Neural progenitor cell (in vitro differentiated cells): ENCODE measurements at regions not wholly inside any gene's neighbourhood (a gene's known extent, or its start where the extent isn't known, plus 50 kb on each side); places are given as distances from the start of the nearest gene placed in this dataset.

Experiments
- DNase-seq: peaks from one replicate; pipeline ENCODE4 v3.0.0-alpha.2; 2016; ENCODE audit warnings: low spot score
- H2AFZ ChIP-seq: fragments of 200-600 bp; sonication (generic); replicated peaks from 2 replicates; pipeline ENCODE4 v1.6.1; 2016; ENCODE audit warnings: antibody characterized with exemption
- H3F3A ChIP-seq: fragments of 200-600 bp; sonication (generic); 2 replicates; pipeline ENCODE4 v1.6.1; 2016; ENCODE audit warnings: antibody characterized with exemption, low read depth
- H3K27ac ChIP-seq: fragments of 200-600 bp; sonication (generic); 2 replicates; pipeline ENCODE4 v1.5.1; 2016; ENCODE audit warnings: mild to moderate bottlenecking
- H3K27me3 ChIP-seq: fragments of 200-600 bp; sonication (generic); 2 replicates; pipeline ENCODE4 v1.6.1; 2016; ENCODE audit warnings: mild to moderate bottlenecking, moderate library complexity
- H3K36me3 ChIP-seq: fragments of 200-600 bp; sonication (generic); 2 replicates; pipeline ENCODE4 v1.5.1; 2016
- H3K4me1 ChIP-seq: fragments of 200-600 bp; sonication (generic); 2 replicates; pipeline ENCODE4 v1.6.1; 2016; ENCODE audit warnings: mixed run types
- H3K4me2 ChIP-seq: fragments of 200-600 bp; sonication (generic); 2 replicates; pipeline ENCODE4 v1.6.1; 2016
- H3K4me3 ChIP-seq: fragments of 200-600 bp; sonication (generic); 2 replicates; pipeline ENCODE4 v1.5.1; 2016
- H3K79me2 ChIP-seq: fragments of 200-600 bp; sonication (generic); 2 replicates; pipeline ENCODE4 v1.6.1; 2016; ENCODE audit warnings: low read depth
- H3K9ac ChIP-seq: fragments of 200-600 bp; sonication (generic); 2 replicates; pipeline ENCODE4 v1.6.1; 2016
- H3K9me3 ChIP-seq: fragments of 200-600 bp; sonication (generic); 2 replicates; pipeline ENCODE4 v1.5.1; 2016; ENCODE audit warnings: low read depth
- H4K20me1 ChIP-seq: fragments of 200-600 bp; sonication (generic); 2 replicates; pipeline ENCODE4 v1.6.1; 2016; ENCODE audit warnings: low read depth
- H3K27ac Mint-ChIP-seq: 3 replicates; pipeline ENCODE4 v1.8.0; 2021; ENCODE audit warnings: mixed read lengths
- H3K27me3 Mint-ChIP-seq: 2 replicates; pipeline ENCODE4 v1.8.0; 2022; ENCODE audit warnings: low read depth, mild to moderate bottlenecking, inconsistent platforms, moderate library complexity, mixed read lengths; ENCODE audit not compliant: insufficient read depth
- H3K36me3 Mint-ChIP-seq: 3 replicates; pipeline ENCODE4 v1.8.0; 2021; ENCODE audit warnings: mixed read lengths
- H3K4me1 Mint-ChIP-seq: 3 replicates; pipeline ENCODE4 v1.8.0; 2021; ENCODE audit warnings: mixed read lengths
- H3K4me3 Mint-ChIP-seq: 3 replicates; pipeline ENCODE4 v1.8.0; 2021; ENCODE audit warnings: mild to moderate bottlenecking, moderate library complexity, mixed read lengths
- H3K9me3 Mint-ChIP-seq: 3 replicates; pipeline ENCODE4 v1.8.0; 2020; ENCODE audit warnings: mixed read lengths
- CTCF ChIP-seq: fragments of 200-600 bp; sonication (generic); IDR thresholded peaks from 2 replicates; pipeline ENCODE4 v1.5.1; 2017; ENCODE audit warnings: antibody characterized with exemption, mild to moderate bottlenecking
- EZH2 ChIP-seq: fragments of 200-600 bp; sonication (generic); IDR thresholded peaks from 2 replicates; pipeline ENCODE4 v1.6.1; 2017; ENCODE audit warnings: antibody characterized with exemption, mild to moderate bottlenecking, moderate library complexity
- EZH2phosphoT487 ChIP-seq: fragments of 200-600 bp; sonication (generic); IDR thresholded peaks from 2 replicates; pipeline ENCODE4 v1.6.1; 2017; ENCODE audit warnings: antibody characterized with exemption

- H3K4me2 ChIP-seq, result no peak overlapping the region
- H2AFZ ChIP-seq, result no peak overlapping the region
- peaks cover 4% of the 10 kb centered on the region for H3K27me3 Mint-ChIP-seq
- H3K9me3 ChIP-seq, result no peaks in the 10 kb centered on the region
- peak overlapping the region; percentile 39 for H3K27ac Mint-ChIP-seq
- H3K27ac ChIP-seq, result no peak overlapping the region
- no peaks in the 10 kb centered on the region for H4K20me1 ChIP-seq
- no peaks in the 10 kb centered on the region for H3K36me3 Mint-ChIP-seq
- no peaks in the 10 kb centered on the region for H3K79me2 ChIP-seq
- no peak overlapping the region for H3K9ac ChIP-seq
- peaks cover 7% of the 10 kb centered on the region for H3K4me1 ChIP-seq
- TF ChIP-seq CTCF (no peak), EZH2 (no peak), EZH2phosphoT487 (no peak)
- H3K9me3 Mint-ChIP-seq, result peaks cover under 1% of the 10 kb centered on the region
- H3K4me1 Mint-ChIP-seq, result peaks cover 22% of the 10 kb centered on the region
- no peaks in the 10 kb centered on the region for H3K27me3 ChIP-seq
- no peaks in the 10 kb centered on the region for H3F3A ChIP-seq
- no peak overlapping the region for H3K4me3 Mint-ChIP-seq
- no peak overlapping the region for H3K4me3 ChIP-seq
- H3K36me3 ChIP-seq, result no peaks in the 10 kb centered on the region
- no peak for DNase-seq
These were observed 336.7 kb downstream of the FOXL1 start for GRCh38 chr16:86914876-86915717.

- peaks cover 14% of the 10 kb centered on the region for H3K4me1 Mint-ChIP-seq
- Histone ChIP-seq H3F3A (no peaks in the 10 kb centered on the region), H3K4me1 (no peaks in the 10 kb centered on the region), H3K79me2 (no peaks in the 10 kb centered on the region), H3K27me3 (no peaks in the 10 kb centered on the region), H4K20me1 (no peaks in the 10 kb centered on the region), H3K4me3 (no peak overlapping the region), H3K36me3 (no peaks in the 10 kb centered on the region), H3K27ac (no peak overlapping the region), H3K9me3 (no peaks in the 10 kb centered on the region), H3K4me2 (no peak overlapping the region), H3K9ac (no peak overlapping the region), H2AFZ (no peak overlapping the region)
- H3K27ac Mint-ChIP-seq, result no peak overlapping the region
- no peak for TF ChIP-seq EZH2
- no peak for TF ChIP-seq CTCF
- no peak for TF ChIP-seq EZH2phosphoT487
- H3K9me3 Mint-ChIP-seq, result peaks cover 2% of the 10 kb centered on the region
- no peak for DNase-seq
- H3K27me3 Mint-ChIP-seq, result peaks cover 6% of the 10 kb centered on the region
- H3K4me3 Mint-ChIP-seq, result no peak overlapping the region
- no peaks in the 10 kb centered on the region for H3K36me3 Mint-ChIP-seq
These were observed 339.4 kb downstream of the FOXL1 start for GRCh38 chr16:86917471-86918365.

DNA sequence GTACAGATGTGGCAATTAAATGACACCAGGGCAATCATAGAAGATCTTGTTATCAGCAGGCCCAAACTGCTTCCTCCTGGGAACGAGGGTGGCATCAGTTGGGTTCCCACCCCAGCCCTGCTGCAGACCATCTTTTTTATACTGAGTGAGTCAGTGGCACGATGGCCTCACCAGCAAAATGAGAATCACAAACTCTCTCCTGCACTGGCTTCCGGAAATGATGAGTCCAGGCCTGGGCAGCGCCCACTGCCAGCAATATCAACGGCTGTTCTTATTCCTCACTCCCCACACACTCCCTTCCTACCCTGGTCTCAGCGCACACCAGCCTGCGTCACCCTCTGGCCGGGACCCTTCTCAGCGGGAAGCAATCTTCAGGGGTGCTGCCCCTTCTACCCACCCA, 340.3 kb downstream of the FOXL1 start:
- Histone ChIP-seq H3K27me3 (no peaks in the 10 kb centered on the region), H3K79me2 (no peaks in the 10 kb centered on the region), H3K4me1 (no peaks in the 10 kb centered on the region), H3K4me3 (no peak overlapping the region), H2AFZ (no peak overlapping the region), H3K36me3 (no peaks in the 10 kb centered on the region), H3K4me2 (no peak overlapping the region), H4K20me1 (no peaks in the 10 kb centered on the region), H3K9me3 (no peaks in the 10 kb centered on the region), H3F3A (no peaks in the 10 kb centered on the region), H3K27ac (no peak overlapping the region), H3K9ac (no peak overlapping the region)
- peaks cover 2% of the 10 kb centered on the region for H3K9me3 Mint-ChIP-seq
- no peak for DNase-seq
- peaks cover 9% of the 10 kb centered on the region for H3K27me3 Mint-ChIP-seq
- H3K36me3 Mint-ChIP-seq, result no peaks in the 10 kb centered on the region
- no peak overlapping the region for H3K4me3 Mint-ChIP-seq
- no peak for TF ChIP-seq EZH2
- TF ChIP-seq CTCF, result no peak
- no peak for TF ChIP-seq EZH2phosphoT487
- peaks cover 14% of the 10 kb centered on the region for H3K4me1 Mint-ChIP-seq
- no peak overlapping the region for H3K27ac Mint-ChIP-seq
